HG03442 (cell line): ENCODE measurements at regions not wholly inside any gene's neighbourhood (a gene's known extent, or its start where the extent isn't known, plus 50 kb on each side); places are given as distances from the start of the nearest gene placed in this dataset.

Experiments used
- ATAC-seq: cut with Tn5 transposase; IDR thresholded peaks from one replicate; pipeline ENCODE4 v1.9.1; 2021; ENCODE audit warnings: mild to moderate bottlenecking, moderate library complexity; ENCODE audit not compliant: unreplicated experiment

DNA sequence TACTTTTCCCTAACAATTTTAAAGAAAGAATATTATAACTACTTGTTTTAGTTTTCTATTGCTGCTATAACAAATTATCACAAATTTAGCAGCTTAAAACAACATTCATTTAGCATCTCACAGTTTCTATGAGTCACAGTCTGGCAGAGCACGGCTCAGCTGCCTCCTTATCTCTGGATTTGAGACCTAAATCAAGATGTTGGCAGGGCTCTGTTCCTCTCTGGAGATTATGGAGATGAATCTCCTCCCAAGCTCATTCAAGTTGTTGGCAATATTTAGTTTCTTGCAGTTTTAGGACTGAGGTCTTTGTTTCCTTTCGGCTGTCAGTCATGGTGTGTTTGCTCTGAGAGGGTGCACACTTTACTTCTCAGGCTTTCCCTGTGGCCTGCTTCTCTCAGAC is 1065.8 kb upstream of the EYS start:
- ATAC-seq, result no peak

DNA sequence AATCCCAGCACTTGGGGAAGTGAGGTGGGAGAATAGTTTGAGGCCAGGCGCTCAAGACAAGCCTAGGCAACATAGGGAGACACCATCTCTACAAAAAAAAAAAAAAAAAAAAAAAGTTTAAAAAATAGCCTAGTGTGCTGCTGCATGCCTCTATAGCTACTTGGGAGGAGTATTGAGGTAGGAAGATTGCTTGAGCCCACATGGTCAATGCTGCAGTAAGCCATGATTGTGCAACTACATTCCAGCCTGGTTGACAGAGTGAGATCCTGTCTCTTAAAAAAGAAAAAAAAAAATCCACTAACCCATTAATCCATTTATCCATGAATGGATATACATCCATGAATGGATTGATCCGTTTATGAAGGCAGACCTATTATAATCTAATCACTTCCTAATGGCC is 1064.6 kb upstream of the EYS start:
- ATAC-seq, result no peak

DNA sequence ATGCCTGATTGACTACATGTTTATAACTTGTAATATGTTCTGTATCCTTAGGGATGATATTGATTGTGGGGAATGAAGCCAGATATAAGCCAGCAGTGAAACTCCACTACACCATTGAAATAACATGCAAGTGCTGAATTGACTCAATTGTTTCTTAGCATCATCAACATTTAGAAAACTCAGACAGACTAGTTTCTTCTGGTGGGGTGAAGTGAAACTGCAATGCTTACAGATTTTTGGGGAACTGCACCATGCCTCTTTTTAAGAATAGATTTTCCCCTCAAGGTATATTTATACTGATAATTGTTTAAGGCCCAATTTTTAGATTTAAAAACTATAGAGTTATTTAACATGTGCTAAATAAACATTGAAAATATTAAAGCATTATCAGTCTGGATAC is 1044.6 kb upstream of the EYS start:
- ATAC-seq, result no peak

GRCh38 chr6:66740346-66740745 is 1033.3 kb upstream of the EYS start:
- no peak for ATAC-seq

DNA sequence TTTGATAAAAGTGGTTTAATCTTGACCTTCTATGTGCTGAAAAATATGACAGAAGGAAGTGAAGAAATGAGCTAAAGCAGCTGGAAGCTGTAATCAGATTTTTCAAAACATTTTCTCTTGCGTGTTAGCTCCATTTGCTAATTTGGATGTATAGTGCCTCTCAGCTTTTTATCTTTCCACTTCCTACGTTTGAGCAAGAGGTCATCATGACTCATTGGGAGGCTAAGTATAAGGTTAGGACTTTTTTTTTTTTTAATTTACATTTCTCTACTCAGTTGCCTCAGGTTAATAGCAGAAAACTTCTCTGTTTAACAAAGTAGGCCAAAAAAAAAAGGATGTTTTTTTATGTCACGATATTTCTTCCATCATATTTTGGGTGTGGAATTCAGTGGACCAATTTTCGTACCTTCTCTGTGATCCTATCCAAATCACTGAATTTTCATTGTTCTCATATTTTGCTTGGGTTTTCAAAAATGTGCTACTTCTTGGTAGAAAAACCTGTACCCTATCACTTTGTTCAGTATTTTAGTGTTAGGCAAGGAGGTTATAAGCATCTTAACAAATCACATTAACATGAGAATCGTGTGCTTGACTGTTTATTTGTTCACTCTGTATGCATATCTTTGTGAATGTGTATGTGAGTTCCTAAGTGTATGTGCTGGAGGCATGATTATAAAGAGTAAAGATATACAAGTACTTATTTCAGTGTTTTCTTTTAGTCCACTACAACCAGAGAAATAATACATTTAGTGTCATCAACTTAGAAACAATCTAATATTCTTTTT is 1028.3 kb upstream of the EYS start:
- no peak for ATAC-seq

- ATAC-seq, result no peak
These were observed 1024.3 kb upstream of the EYS start for GRCh38 chr6:66731310-66731709.

DNA sequence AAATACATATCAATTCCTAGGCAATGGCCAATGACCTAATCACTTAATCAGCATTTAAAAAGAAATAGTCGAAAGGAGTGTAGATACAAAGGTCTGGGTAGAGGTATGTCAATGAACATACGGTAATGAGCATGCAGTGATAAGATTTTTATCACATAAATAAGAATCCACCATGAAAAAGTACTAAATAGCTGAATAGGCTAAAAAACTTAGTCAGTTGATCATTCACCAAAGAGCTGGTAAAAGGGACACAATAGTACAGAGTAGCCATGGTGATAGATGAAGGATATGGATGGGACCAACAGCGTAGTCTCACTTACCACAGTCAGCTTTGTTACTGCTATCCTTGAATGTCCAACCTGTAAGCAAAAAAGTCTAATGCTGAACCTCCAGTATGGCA is 1018.6 kb upstream of the EYS start:
- ATAC-seq, result no peak

GRCh38 chr6:66717801-66718200 is 1010.8 kb upstream of the EYS start:
- ATAC-seq, result no peak

- no peak for ATAC-seq
These were observed 992.4 kb upstream of the EYS start for GRCh38 chr6:66699385-66699784.

- ATAC-seq, result no peak
These were observed 982.6 kb upstream of the EYS start for GRCh38 chr6:66689608-66690007.

DNA sequence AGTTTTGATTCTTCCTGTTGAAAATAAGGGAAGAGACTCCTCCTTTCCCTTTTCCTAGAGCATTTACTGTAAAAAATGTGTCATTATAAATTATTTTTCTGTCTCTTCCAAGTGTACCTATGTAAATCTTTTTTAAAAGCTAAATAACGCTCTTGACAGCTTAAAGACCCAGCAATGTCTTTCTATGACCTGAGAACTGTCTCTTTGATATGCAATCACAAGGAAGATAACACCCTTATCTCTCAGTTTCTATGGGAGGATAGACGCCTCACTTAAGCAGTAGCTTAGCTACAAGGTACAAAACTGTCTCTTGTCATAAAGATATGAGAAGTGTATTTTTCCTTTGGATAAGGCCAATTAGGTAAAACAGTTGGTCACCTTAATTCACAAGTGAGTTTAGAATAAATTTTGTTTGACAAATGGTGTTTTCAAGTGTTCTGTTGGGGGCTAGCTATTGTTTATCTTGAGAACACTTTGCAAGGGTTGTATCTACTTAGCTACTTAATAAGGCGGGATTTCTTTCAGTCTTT is 980.6 kb upstream of the EYS start:
- ATAC-seq, result no peak

- ATAC-seq, result no peak
These were observed 968.9 kb upstream of the EYS start for GRCh38 chr6:66675906-66676305.

- no peak for ATAC-seq
These were observed 957.1 kb upstream of the EYS start for GRCh38 chr6:66664112-66664511.

DNA sequence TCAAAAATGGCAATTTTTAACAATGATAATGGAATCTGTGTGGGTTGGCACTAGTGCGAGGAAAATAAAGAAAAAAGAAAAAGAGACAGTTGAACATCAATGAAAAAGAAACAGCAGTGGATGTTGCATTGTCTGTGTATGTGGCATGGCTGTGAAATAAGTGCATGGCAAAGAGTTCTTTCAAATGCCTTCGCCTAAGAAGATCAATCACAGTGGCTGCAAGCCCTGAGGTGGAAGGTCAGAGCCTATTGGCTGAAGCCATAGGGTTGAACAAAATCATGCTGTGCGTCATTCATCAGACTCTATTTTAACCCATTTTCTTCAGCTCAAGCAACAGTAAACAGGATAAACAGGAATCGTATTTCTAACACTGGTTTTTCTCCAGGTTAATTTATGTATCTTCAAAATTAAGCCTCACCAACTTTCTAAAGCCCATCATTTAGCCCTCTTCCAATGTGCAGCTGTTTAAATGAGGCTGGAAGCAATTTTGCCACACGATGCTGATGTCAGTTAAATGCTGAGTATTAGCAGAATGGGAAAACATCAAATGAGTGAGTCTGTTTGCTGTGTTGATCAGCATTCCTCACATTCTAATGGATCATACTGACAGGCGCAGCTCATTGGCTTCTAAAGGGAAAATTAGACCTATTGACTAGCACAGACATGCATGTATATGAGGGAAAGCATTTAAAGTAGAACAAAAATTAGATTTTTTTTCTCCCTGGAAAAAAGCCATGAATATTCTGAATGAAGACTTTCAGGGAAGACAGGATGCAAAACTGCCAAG is 955.9 kb upstream of the EYS start:
- ATAC-seq, result no peak

DNA sequence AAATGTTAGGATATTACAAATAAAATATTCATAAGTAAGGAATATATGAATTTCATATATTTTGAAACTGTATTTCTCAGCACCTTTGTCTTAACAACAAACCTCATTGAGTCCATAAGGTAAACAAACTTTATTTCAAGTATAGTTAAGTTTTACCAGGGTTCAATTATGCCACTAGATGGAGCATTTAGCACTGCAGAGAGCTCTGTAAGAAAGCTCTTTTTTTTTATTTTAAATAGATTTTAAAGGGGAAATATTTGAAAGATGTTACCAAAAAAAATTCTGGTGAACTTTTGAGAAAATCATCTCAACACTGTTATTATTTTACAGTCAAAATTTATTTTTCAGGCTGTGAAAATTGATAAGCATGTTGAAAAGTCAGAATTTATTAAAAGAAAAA is 955.2 kb upstream of the EYS start:
- no peak for ATAC-seq

- no peak for ATAC-seq
These were observed 948.4 kb upstream of the EYS start for GRCh38 chr6:66655420-66655819.

- ATAC-seq, result no peak
These were observed 931.5 kb upstream of the EYS start for GRCh38 chr6:66638518-66638917.

GRCh38 chr6:66638099-66638498 is 931.1 kb upstream of the EYS start:
- ATAC-seq, result no peak

- ATAC-seq, result no peak
These were observed 921.9 kb upstream of the EYS start for GRCh38 chr6:66628917-66629316.

DNA sequence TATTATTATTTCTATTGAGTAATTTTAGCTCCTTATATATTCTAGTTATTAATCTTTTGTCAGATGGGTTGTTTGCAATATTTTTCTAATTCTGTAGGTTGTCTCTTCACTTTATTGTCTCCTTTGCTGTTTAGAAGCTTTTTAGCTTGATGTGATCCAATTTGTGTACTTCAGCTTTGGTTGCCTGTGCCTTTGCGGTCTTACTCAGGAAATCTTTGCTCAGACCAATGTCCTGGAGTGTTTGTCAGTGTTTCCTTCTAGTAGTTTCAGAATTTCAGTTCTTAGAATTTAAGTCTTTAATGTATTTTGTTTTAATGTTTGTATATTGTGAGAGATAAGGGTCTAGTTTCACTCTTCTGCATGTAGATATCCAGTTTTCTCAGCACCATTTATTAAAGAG is 916.0 kb upstream of the EYS start:
- no peak for ATAC-seq

DNA sequence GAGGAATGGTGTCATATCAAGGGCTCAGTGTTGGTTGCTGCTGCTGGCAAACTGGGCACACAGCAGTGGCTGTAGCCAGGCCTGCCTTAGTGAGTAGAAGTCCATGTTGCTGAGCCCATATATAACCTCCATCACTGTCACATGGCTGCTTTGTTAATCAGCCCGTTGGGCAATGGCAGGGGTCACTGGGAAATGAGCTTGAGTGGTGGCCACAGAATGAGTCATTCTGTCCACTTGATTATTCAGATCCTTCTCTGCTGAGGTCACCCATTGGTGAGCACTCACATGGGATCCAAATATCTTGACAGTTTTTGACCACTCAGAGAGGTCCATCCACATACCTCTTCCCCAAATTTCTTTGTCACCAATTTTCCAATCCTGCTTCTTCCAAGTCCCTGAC is 898.9 kb upstream of the EYS start:
- no peak for ATAC-seq

DNA sequence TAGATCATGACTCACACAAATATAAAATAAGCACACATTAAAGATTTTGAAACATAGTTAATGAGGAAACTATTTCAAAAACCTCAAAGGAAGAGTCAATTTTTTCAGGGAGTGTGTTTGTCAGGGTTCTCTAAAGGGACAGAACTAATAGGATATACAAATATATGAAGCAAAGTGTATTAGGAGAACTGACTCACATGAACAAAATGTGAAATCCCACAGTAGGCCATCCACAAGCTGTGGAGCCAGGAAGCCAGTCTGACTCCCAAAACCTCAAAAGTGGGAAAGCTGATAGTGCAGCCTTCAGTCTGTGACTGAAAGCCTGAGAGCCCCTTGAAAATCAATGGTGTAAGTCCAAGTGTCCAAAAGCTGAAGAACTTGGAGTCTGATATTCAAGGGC is 898.0 kb upstream of the EYS start:
- ATAC-seq, result no peak
